Parathyroid adenoma (tissue), 2 donors: ENCODE measurements at regions not wholly inside any gene's neighbourhood (a gene's known extent, or its start where the extent isn't known, plus 50 kb on each side); places are given as distances from the start of the nearest gene placed in this dataset.
"Not testable (repeated sequence)": the region's sequence is repeated elsewhere in the genome, so short reads cannot be mapped to it uniquely, and the experiment has no call there.

ENCODE experiments used
- H2AFZ ChIP-seq: fragments of 300-600 bp; sonication (generic); one replicate; pipeline ENCODE4 v1.7.0; 2017; ENCODE audit warnings: antibody characterized with exemption, mild to moderate bottlenecking
- H3K27ac ChIP-seq: fragments of 300-600 bp; sonication (generic); one replicate; pipeline ENCODE4 v1.7.0; 2017
- H3K27me3 ChIP-seq: fragments of 300-600 bp; sonication (generic); one replicate; pipeline ENCODE4 v1.7.0; 2017; ENCODE audit warnings: low read length; ENCODE audit not compliant: control insufficient read depth, insufficient read depth
- H3K36me3 ChIP-seq: fragments of 300-600 bp; sonication (generic); one replicate; pipeline ENCODE4 v1.7.0; 2017; ENCODE audit warnings: low read length; ENCODE audit not compliant: control insufficient read depth, insufficient read depth
- H3K4me1 ChIP-seq: fragments of 300-600 bp; sonication (generic); one replicate; pipeline ENCODE4 v1.7.0; 2017; ENCODE audit warnings: control low read depth
- H3K4me2 ChIP-seq: fragments of 300-600 bp; sonication (generic); one replicate; pipeline ENCODE4 v1.7.0; 2017; ENCODE audit warnings: low read length
- H3K4me3 ChIP-seq: fragments of 300-600 bp; sonication (generic); one replicate; pipeline ENCODE4 v1.7.0; 2017; ENCODE audit warnings: low read depth, low read length
- H3K79me2 ChIP-seq: fragments of 300-600 bp; sonication (generic); one replicate; pipeline ENCODE4 v1.7.0; 2017; ENCODE audit warnings: control low read depth
- H3K9ac ChIP-seq: fragments of 300-600 bp; sonication (generic); one replicate; pipeline ENCODE4 v1.7.0; 2017; ENCODE audit warnings: mild to moderate bottlenecking
- H3K9me3 ChIP-seq: fragments of 300-600 bp; sonication (generic); one replicate; pipeline ENCODE4 v1.7.0; 2017; ENCODE audit warnings: low read length; ENCODE audit not compliant: control insufficient read depth
- CTCF ChIP-seq: fragments of 300-600 bp; sonication (generic); IDR thresholded peaks from one replicate; pipeline ENCODE4 v1.7.0; 2017; ENCODE audit warnings: antibody characterized with exemption, mild to moderate bottlenecking
- donor health status: primary hyperparathyroidism.

GRCh38 chr7:54426406-54426805, 115.8 kb upstream of the VSTM2A start:
- no peak overlapping the region for H3K27ac ChIP-seq
- H3K27me3 ChIP-seq = no peaks in the 10 kb centered on the region
- no peaks in the 10 kb centered on the region for H3K4me1 ChIP-seq
- no peaks in the 10 kb centered on the region for H3K36me3 ChIP-seq
- no peaks in the 10 kb centered on the region for H3K79me2 ChIP-seq
- no peak overlapping the region for H3K9ac ChIP-seq
- no peak overlapping the region for H3K4me3 ChIP-seq
- no peaks in the 10 kb centered on the region for H3K9me3 ChIP-seq
- no peak for TF ChIP-seq CTCF
- H3K4me2 ChIP-seq = no peak overlapping the region
- H2AFZ ChIP-seq = no peak overlapping the region

GRCh38 chr7:54429111-54429510, 113.1 kb upstream of the VSTM2A start:
- no peaks in the 10 kb centered on the region for H3K27me3 ChIP-seq
- H3K9me3 ChIP-seq = no peaks in the 10 kb centered on the region
- H3K4me3 ChIP-seq = no peak overlapping the region
- no peak overlapping the region for H3K9ac ChIP-seq
- no peak overlapping the region for H3K27ac ChIP-seq
- H3K4me2 ChIP-seq = no peak overlapping the region
- no peaks in the 10 kb centered on the region for H3K79me2 ChIP-seq
- no peak overlapping the region for H2AFZ ChIP-seq
- H3K36me3 ChIP-seq = no peaks in the 10 kb centered on the region
- no peak for TF ChIP-seq CTCF
- no peaks in the 10 kb centered on the region for H3K4me1 ChIP-seq

- no peak for TF ChIP-seq CTCF
- Histone ChIP-seq H3K27ac (no peak overlapping the region), H3K4me2 (no peak overlapping the region), H3K4me3 (no peak overlapping the region), H3K4me1 (no peaks in the 10 kb centered on the region), H2AFZ (no peak overlapping the region), H3K27me3 (no peaks in the 10 kb centered on the region), H3K9me3 (peaks cover 5% of the 10 kb centered on the region), H3K9ac (no peak overlapping the region), H3K79me2 (no peaks in the 10 kb centered on the region), H3K36me3 (no peaks in the 10 kb centered on the region)
Observed at GRCh38 chr7:54439391-54439790, 102.8 kb upstream of the VSTM2A start.

- not testable (repeated sequence) for H3K4me2 ChIP-seq, H3K9ac ChIP-seq, H3K4me3 ChIP-seq, H3K79me2 ChIP-seq, H3K27ac ChIP-seq, H3K4me1 ChIP-seq, H2AFZ ChIP-seq, H3K27me3 ChIP-seq, H3K9me3 ChIP-seq, H3K36me3 ChIP-seq
Observed at GRCh38 chr7:54444046-54444686, 98.0 kb upstream of the VSTM2A start.

- not testable (repeated sequence) for H2AFZ ChIP-seq, H3K4me1 ChIP-seq, H3K9ac ChIP-seq, H3K9me3 ChIP-seq, H3K79me2 ChIP-seq, H3K27me3 ChIP-seq, H3K36me3 ChIP-seq, H3K27ac ChIP-seq, H3K4me3 ChIP-seq, H3K4me2 ChIP-seq
Observed at GRCh38 chr7:54453168-54453567, 89.0 kb upstream of the VSTM2A start.

GRCh38 chr7:54454700-54455099, 87.5 kb upstream of the VSTM2A start:
- H3K4me1 ChIP-seq, H3K9ac ChIP-seq, H3K27ac ChIP-seq, H3K9me3 ChIP-seq, H3K79me2 ChIP-seq, H3K4me2 ChIP-seq, H2AFZ ChIP-seq, H3K4me3 ChIP-seq, H3K27me3 ChIP-seq, H3K36me3 ChIP-seq: not testable (repeated sequence)
